ENCODE measurements at regions not wholly inside any gene's neighbourhood (a gene's known extent, or its start where the extent isn't known, plus 50 kb on each side); places are given as distances from the start of the nearest gene placed in this dataset.
"Not testable (repeated sequence)": the region's sequence is repeated elsewhere in the genome, so short reads cannot be mapped to it uniquely, and the experiment has no call there.

DNA sequence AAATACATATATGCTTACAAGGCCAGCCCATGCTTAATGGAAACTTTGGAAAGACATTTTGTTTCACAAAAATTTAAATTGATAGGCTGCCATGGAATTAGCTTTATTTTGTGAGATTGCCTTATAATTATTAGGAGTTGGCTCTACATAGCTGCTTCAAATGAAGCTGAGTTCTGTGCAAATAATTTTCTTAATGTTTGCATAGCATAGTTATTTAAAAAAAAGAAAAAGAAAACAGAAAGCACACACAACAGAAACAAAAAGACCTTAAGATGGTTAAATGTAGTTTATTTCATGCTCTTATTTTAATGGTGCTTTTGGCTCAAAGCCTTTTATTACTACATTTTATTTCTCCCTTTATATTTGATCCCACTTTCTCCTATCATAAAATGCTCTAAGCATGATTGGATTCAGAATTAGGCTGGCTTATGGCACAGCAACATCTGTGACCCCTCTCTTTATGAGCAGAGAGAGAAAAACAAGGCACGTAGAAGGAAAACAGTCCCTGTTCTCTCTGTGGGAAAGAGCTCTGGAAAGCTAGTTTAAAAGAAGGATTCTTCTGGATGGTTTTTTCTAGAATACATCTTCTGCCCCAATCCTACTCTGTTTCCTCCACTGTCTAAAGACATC, 530.5 kb downstream of the NTRK2 start:
- no peak for DNase-seq

DNA sequence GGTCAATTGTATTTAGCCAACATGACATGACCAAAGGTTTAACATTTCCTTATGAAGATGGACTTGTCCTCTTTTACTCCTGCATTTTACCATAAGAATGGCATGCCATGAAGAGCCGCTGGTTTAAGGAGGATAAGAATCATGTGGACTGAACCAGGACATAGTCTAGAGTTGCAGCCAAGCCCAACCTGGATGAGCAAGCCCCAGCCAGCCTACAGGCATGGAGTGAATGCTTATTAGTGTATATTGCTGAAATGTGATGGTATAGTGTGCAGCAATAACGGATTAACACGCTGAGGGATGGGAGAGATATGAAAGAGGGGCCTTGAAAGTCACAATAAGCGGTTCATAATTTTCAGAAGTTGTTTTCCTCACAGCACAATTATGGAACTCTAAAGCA, 523.2 kb downstream of the NTRK2 start:
- DNase-seq: no peak

DNA sequence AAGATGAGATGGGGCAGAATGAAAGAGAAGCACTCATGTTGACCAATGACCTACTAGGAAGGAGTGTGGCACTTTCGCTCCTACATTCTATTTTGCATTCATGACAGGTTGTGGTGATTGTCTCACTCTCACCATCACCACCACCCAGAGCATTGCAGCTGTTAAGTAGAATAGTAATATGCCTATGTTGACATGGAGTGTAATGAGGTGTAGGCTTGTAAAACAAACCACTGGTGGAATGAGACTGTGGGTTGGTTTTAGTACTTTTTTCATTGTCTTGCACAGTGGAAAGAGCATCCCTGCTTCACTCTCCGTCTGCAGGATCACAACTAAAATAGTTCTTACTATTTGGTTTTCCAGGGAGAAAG, 516.7 kb downstream of the NTRK2 start:
- DNase-seq: no peak

DNA sequence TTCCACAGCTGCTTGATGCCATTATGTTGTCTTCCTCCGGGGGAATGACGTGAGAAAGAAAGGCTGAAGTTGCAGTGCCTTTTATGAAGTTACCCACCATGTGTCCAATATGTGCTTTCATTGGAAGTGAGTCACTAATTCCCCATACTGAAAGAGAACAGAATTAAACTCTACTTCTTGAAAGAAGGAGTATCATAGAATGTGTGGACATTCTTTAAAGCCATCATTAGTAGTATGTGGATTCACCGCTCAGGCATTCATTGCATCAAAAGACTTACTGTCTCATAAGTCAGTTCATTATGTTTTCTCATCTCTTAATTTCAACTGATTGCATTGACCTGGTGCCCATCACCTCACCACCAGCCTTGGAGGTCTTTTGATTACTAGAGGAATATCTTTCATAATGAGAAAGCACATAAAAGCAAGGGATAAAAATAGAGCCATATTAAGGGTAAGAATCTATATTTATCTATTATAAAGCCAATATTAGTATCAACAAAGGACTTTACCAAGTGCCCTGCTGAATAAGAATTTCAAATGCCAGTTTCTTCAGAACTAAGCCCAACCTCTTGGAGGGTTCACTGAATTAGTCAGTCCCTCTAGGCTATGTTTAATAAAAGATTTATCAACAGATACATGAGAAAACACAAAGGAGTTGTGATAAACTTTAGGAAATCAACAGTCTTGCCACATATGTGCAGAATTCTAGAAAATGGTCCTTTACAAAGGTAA, 516.1 kb downstream of the NTRK2 start:
- DNase-seq: no peak

DNA sequence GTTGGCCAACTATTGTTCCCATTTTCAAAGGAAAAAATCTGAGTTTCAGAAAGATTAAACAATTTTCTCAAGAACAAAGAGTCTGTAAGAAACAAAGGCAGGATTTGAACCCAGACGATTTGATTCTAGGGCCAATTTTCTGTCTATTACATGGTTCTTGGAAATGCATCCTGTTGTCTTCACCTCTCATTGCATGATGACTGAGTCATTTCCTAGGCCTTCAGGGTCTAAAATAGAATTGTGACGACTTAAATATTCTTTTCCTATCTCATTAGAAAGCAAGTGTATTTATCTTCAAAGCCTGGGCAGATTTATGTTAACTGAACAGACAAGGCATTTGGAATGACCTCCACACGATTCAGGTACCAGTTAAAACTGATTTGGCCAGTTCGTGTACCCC, 512.9 kb downstream of the NTRK2 start:
- DNase-seq: no peak

DNA sequence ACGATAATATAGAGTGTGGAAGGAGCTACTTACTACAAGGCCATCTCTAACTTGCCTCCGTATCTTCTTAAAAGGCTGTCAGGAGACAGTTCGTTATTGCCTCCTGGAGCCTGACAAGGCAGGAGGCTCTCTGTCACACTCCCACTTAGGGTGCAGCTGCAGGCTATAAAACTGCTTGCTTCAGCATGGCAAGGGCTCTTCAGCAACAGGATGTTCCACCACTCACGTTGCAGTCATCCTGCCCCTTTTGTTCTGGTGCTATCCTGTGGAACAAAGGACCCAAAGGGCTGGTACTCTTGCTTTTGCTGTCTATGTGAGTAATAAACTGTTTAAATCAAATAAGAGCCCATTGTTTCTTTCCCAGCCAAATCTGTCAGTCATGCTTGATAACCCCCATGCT, 508.9 kb downstream of the NTRK2 start:
- DNase-seq: no peak

DNA sequence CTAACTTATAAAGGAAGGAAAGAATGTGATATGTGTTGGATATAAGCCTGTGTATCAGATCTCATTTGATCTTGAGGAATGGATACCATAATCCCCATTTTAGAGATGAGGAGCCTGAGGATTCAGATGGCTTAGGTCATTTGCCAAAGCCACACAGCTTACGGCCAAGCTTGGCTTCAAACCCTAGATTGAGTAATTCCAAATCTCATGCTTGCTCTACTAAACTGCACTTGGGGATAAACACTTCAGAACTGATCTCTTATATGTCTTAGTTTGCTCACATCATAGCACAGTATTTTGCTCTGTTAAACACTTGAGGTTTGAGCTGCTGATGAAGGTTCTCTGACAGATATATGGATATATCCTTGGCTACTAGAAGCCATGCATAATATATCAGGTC, 504.4 kb downstream of the NTRK2 start:
- no peak for DNase-seq

DNA sequence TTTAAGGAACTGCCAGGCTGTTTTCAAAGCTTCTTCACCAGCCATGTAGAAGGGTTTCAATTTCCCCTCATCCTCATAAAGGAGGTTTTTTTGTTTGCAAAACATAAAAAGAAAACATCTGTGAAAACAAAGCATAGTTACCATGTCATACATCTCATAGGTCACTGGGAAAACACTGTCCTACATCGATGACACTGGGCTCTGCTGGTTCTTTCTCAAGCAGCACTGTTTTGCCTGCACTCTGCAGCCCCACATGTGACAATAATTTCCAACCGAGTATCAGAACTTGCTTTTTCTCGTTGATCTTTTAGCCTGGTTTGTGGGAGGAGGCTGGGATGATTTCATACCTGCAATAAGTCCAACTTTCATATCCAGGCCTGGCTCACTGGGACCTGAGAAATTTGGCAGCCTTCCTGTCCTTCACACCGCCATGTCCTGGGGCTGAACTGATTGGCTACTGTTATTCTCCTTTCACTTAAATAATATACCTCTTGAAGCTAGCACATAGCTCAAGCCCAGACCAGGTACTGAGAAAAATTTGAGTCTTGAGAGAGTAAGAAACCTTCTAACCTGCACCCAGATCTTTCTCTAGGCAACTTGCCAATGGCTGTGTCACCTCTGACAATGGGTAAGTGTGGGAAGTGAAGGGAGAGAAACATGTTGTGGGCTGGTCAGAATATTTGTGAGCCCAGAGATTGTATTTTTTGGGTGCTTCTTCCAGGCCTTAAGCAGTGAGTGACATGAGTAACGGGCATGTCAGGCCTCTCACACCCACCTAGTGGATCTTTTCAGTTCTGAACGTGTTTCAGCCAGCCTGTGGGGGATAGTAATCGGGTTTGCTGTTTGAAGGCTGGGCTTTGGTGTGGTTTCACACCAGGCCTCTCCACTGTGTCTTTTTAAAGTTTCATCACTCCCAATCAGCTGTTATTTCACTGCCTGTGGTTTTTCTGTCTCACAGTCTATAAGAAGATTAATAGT, 502.8 kb downstream of the NTRK2 start:
- DNase-seq: no peak

DNA sequence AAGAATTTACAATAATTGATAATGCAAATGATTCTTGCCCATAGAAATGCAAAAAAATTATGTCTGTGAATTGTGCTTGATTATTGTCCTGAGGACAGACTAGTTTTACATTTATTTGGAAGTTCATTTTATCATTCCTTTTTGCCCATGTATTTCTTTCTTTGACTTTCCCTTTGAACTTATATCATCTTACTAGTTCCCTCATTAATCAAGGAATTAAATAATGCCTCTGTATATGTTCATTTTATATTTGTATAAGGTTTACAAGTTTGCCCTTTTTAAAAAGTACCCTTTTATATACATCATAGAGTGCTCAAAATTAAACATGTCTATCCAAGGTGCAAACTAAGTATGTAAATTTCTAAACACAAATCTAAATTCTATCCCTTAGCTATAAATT, 501.6 kb downstream of the NTRK2 start:
- no peak for DNase-seq

DNA sequence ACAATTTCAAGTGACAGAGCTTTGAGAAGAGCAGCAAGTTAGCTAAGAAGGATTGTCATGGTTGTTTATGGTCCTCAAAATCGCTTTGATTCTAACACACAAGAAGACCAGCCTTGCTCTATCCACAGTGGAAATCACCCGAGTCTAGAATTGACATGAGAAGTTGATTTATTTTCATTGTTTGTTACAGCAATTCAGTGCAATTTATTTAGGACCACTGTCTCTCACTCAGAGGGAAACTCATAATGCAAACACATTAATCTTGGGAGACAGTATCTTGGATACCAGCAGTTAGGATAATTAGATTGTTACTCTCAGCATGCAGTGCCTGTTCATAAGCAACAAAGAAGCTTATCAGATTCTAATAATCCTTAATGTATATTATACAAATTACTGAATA, 498.9 kb downstream of the NTRK2 start:
- DNase-seq: no peak

DNA sequence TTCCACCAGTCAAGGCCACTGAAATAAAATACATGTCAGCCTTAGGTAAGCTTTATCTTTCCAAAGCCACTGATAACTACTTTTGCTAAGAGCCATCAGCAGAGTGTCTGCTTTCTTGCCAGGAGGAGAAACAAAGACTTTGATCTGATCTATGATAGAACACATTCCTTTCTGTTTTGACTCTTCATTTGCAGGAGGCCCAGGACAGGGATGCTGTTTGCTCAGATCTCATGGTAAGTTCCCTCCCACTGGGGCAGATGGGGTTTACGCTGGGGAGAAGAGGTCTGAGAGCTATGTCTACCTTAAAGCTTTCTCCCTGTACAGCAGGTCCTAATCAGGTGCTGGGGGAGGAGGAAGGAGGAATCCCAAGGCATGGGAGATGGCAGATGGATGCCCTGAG, 497.6 kb downstream of the NTRK2 start:
- no peak for DNase-seq

DNA sequence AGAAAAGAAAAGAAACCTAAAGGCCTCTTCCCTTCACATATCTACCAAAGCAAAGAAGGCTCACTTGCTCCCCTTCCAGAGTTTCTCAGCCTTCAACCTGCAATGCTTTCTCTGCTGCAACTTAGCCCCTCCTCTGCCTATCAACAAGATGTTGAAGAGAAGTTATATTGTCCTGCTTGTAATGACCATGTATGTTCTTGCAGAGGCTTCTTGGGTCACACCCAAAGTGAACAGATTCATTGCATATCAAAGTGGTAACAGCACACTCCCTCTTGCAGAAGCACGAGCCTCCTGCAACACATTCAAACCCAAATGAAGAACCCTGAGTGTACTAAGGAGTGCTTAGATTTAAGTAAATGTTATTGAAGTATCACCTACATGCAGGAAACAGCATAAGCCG, 494.3 kb downstream of the NTRK2 start:
- no peak for DNase-seq

DNA sequence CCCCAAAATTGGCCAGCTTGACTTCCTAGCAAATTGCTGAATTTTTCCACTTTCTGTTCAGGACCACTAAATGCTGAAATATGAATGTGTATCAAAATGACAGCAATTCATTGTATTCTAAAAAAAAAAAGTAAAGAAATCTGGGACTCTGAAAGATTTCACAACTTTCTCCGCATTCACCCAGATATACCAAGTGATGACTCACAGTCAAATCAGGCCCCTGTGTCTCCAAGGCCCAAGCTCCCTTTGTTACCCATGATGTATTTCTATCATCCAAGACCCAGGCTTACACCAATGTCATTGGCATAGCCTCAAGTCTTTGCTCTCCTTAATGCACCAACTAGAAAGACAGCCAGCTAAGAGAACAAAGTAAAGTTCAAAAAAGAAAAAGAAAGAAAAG, 493.9 kb downstream of the NTRK2 start:
- no peak for DNase-seq

DNA sequence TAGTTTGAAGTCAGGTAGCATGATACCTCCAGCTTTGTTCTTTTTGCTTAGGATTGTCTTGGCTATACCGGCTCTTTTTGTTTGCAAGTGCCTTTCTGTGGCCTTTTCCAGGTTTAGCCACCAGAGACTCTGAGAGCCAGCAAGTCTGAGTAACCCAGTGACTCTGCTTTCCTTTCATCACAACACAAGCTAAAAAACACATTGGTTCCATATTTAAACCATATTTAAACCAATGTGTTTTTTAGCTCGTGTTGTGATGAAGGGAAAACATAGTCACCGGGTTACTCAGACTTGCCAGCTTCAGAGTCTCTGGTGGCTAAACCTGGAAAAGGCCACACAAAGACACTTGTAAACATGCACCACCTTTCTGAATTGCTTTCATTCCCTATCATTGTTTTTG, 493.3 kb downstream of the NTRK2 start:
- no peak for DNase-seq

DNA sequence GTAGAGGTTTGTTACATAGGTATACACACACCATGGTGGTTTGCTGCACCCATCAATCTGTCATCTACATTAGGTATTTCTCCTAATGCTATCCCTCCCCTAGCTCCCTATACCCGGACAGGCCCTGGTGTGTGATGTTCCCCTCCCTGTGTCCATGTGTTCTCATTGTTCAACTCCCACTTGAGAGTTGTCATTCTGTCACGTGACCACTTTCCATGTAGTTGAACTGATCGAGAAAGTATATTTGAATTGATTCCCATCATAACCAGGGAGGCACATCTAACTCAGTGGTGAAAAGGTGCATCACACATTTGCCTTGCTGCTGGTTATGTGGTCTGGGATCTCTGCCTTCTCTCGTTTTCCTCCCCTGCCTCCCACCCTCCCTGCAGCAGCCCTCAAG, 491.4 kb downstream of the NTRK2 start:
- DNase-seq: not testable (repeated sequence)

DNA sequence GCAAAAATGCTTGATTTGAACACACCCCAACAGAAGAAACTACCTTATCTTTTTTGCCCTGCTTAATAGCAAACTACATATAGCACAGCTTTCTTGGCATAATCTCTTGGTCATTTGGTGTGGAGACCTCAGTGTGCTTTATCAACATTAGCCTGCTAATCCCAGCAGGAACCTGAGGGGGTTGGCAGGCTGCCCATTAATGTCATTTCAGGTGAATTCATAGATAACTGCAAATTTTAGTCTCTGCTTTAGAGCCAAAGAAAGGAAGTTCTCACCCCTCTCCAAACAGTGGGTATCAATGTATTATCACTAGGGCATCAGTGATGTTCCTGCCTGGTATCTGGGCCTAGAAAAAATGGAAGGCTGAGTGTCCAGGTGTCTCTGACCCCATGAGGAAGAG, 489.0 kb downstream of the NTRK2 start:
- DNase-seq: no peak

DNA sequence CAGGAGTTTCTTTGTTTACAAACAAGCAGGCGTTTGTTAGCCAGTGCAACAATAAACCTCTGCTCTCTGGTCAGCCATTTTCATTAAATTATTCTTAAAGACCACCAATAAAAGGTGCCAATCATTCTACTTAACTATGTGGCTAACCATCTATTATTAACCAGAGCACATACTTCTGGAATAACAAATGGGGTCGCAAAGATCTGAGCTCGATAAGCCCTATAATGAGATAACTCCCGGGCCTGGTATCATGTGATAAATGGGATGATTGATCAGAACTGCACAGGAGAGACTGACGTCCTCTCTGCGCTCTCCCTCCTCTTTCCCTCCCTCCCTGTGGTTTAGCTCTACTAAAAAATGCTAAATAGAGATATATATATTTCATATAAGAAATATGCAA, 488.2 kb downstream of the NTRK2 start:
- DNase-seq: no peak

DNA sequence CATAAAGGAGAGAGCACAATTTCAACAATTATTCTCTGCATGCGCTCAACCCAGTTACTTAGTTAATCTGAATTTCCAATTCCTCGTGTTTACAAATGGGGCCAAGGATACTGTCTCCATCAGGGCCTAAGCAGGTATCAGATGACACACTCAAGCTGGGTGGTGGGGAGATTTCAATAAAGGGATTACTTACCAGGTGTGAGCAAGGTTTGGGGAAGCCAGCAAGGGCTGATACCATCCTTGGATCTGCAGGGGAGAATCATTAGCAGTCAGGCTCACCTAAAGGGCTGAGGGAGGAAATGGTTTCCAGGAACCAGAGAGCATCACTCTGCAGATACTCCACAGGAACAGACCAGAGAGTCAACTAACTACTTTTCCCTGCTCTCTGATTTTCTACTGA, 487.1 kb downstream of the NTRK2 start:
- no peak for DNase-seq

DNA sequence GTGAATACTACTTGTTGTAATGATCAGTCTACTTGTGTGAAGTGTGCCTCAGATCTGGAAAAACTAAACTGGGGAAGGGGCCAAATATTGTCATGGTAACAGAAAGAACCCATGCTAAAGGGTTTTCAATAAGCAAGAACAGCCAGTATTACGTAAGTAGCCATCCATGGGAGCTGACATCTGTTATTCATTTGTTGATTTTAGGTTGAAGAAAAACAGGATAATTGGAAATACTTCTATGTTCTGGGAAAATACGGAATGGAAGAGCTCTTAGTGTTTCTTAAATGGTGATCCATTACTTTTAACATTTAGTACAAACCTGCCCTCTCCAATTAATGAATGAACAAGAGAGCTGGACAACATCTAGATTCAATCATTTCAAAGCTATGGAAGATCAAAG, 485.8 kb downstream of the NTRK2 start:
- no peak for DNase-seq

DNA sequence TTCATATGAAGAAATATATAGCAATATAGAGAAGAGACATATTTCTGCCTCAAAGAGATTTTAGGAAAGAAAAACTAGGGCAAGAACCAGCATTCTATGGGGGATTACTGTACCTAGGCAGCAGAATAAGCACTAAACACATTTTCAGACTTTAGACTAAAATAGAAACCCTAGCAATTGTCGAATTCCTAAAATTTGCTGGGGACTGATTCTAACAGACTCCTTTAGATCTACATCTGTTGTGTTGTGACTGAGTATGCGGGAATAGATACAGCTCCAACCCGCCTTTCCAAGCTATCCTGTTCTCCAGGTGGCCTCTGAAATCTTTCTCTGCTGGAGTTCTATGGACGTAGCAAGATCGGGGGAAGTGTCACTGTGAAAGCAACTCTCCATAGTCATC, 482.2 kb downstream of the NTRK2 start:
- no peak for DNase-seq

DNA sequence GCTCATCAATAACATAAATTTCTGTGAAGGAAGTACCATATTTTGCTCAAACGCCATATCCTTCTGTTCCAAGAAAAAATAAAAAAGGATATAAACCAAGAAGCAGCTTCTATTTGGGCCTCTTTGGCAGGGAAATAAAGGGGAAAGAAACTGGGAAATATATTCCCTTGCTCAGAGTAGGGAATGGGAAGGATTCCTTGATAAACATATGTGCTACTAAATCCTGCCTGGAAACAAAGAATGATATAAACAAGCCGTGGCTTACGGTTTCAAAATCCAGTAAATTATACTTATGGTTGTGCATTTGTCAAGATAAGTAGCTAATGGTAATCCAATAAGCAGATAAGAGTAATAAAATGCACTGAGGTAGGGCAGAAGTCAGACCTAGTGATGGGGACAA, 481.6 kb downstream of the NTRK2 start:
- DNase-seq: no peak

DNA sequence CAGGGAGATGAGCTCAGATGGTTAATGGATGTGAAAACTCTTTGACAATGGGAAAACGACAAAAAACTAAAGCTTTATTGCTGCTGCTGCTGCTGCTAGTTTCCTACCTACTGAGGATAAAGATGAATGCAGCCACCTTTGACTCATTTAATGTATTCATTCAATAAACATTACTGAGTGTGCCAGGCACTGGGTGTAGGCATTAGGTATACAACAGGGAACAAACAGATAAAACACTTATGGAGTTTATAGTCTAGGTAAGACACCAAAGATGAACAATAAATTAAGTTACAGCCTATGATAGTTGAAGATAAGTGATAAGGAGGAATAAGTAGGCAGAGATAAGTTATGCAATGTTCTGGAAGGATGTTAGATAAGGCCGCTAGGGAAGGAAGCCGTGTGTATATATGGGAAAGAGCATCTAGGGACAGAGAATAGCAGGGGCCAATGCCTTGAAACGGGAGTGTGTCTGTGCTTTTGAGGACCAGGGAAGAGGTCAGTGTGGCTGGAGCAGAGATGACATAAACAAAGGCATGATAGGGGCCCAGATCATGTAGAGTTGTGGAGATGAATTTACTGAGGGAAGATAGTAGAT, 477.6 kb downstream of the NTRK2 start:
- no peak for DNase-seq

DNA sequence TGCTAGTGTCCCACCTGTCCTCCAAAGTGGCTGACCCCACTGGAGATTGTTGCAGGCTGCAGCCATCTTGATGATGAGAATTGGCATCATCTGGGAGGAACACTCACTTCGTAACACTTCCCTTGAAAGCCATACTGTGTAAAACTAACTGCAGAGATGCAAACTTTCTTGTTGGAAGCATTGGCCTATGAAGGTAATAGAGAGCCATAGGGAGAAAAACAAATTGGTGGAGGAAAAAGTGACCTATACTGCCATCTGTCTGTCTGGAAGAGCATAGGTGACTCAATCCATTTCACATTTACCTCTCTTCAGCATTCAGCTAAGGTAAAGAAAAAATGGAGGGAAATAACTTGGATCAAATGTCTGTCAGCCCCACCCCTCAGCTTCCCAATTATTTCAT, 473.4 kb downstream of the NTRK2 start:
- no peak for DNase-seq

DNA sequence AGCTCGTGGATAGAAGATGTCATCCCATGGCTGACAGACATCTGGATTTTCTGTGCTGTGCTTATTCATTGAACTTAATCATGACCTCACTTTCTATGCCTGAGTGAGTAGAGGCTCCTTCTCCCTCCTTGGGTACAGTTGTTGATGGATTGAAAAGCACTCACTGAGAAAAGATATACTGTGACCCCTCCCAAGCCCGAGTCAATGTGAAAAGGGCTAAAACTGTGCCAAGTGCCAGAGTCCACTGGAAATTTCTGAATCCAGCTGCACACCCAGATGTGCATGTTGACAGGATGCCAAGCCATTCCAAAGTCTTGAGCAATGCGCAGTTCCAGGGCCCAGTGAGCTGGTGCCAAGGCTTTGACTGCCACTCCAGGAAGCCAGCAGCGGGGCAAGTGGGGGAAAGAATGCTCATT, 473.0 kb downstream of the NTRK2 start:
- DNase-seq: no peak

Data from activated naive CD4-positive, alpha-beta T cell (primary cell).